ENCODE measurements at regions not wholly inside any gene's neighbourhood (a gene's known extent, or its start where the extent isn't known, plus 50 kb on each side); places are given as distances from the start of the nearest gene placed in this dataset.

GRCh38 chr6:56890066-56890465, 64.8 kb upstream of the BEND6 start:
- ATAC-seq (ENCODE audit: low read depth) (no peak), DNase-seq (no peak)
- H3K27me3 Mint-ChIP-seq, result no peaks in the 10 kb centered on the region
- Histone ChIP-seq H3K9me3 (ENCODE audit: control extremely low read depth in 1 of 3, control insufficient read depth in 2 of 3, insufficient read depth in 1 of 3, low read length in 2 of 3) (no peaks in the 10 kb centered on the region), H3K4me1 (ENCODE audit: control insufficient read depth in 2 of 2, insufficient read depth in 2 of 2, low read length in 2 of 2) (no peaks in the 10 kb centered on the region), H3K36me3 (replicated peaks in 1 of 2; ENCODE audit: control extremely low read depth in 1 of 2, control insufficient read depth in 1 of 2, extremely low read depth in 1 of 2, insufficient read depth in 2 of 2, low read length in 1 of 2) (no peaks in the 10 kb centered on the region), H3K27me3 (replicated peaks in 1 of 4; ENCODE audit: control extremely low read depth in 1 of 4, control insufficient read depth in 3 of 4, insufficient read depth in 4 of 4, low read length in 3 of 4) (no peaks in the 10 kb centered on the region), H4K20me1 (ENCODE audit: control insufficient read depth, insufficient read depth, low read length, poor library complexity, severe bottlenecking) (no peaks in the 10 kb centered on the region), H2AFZ (ENCODE audit: insufficient read depth, low read depth, low read length, poor library complexity, severe bottlenecking) (no peak overlapping the region), H3K27ac (ENCODE audit: low read length in 2 of 2) (no peak overlapping the region), H3K4me3 (ENCODE audit: control extremely low read depth in 1 of 5, extremely low read depth in 1 of 5, insufficient read depth in 1 of 5, low read depth in 2 of 5, low read length in 4 of 5) (no peak overlapping the region), H3K9ac (ENCODE audit: low read length) (no peak overlapping the region), H3K4me2 (replicated peaks; ENCODE audit: low read depth, low read length, poor library complexity, severe bottlenecking) (no peak overlapping the region), H3K79me2 (ENCODE audit: control insufficient read depth, insufficient read depth, low read length) (no peaks in the 10 kb centered on the region)
- POLR2A ChIA-PET, result no interaction called here
- CTCF ChIA-PET, result interaction anchor here (1.3 to 1.4 kb wide), 2 partner anchors 12 to 14 kb away, joined by 4 to 5 read pairs; no protein-coding TSS in a partner anchor
- H3K27ac Mint-ChIP-seq, result no peak overlapping the region
- no peak for TF ChIP-seq EZH2 (IDR thresholded peaks at IDR 0.05; ENCODE audit: borderline replicate concordance, insufficient read depth, low read depth, low read length, poor library complexity, severe bottlenecking)
- TF ChIP-seq CTCF (IDR thresholded peaks at IDR 0.05), result no peak
- peaks cover 2% of the 10 kb centered on the region for H3K9me3 Mint-ChIP-seq (ENCODE audit: insufficient read depth)
- H3K4me3 Mint-ChIP-seq, result no peak overlapping the region
- intact Hi-C loops (cut with micrococcal nuclease), result no loop called here
- 100% methylated on average over 3 of the region's 3 CpGs for WGBS (ENCODE audit: insufficient coverage)
- H3K4me1 Mint-ChIP-seq, result no peaks in the 10 kb centered on the region

DNA sequence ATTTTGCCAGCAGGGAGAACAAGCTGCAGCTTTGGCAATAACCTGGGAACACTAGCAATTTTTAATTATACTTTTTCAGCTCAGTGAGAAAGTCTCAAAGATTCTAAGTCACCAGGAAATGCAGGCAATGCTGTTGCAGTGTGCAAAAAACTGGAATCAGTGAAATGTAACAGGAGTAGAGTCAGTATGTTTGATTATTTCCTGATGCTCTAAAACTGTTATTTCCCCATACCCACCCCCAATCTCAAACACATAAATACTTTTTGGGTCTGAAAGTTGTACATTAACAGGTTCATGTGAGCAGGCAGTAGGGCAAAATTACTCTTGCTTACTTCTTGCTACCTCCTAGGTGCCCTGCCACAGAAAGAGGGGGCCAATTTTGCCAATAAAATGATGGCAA, 65.4 kb upstream of the BEND6 start:
- H2AFZ ChIP-seq (ENCODE audit: insufficient read depth, low read depth, low read length, poor library complexity, severe bottlenecking), result no peak overlapping the region
- Mint-ChIP-seq H3K27ac (no peak overlapping the region), H3K4me1 (no peaks in the 10 kb centered on the region), H3K27me3 (peaks cover under 1% of the 10 kb centered on the region), H3K9me3 (ENCODE audit: insufficient read depth) (peaks cover 2% of the 10 kb centered on the region), H3K4me3 (no peak overlapping the region)
- no peaks in the 10 kb centered on the region for H3K27me3 ChIP-seq (replicated peaks in 1 of 4; ENCODE audit: control extremely low read depth in 1 of 4, control insufficient read depth in 3 of 4, insufficient read depth in 4 of 4, low read length in 3 of 4)
- no peaks in the 10 kb centered on the region for H4K20me1 ChIP-seq (ENCODE audit: control insufficient read depth, insufficient read depth, low read length, poor library complexity, severe bottlenecking)
- no peaks in the 10 kb centered on the region for H3K4me1 ChIP-seq (ENCODE audit: control insufficient read depth in 2 of 2, insufficient read depth in 2 of 2, low read length in 2 of 2)
- no peak for DNase-seq
- TF ChIP-seq EZH2 (IDR thresholded peaks at IDR 0.05; ENCODE audit: borderline replicate concordance, insufficient read depth, low read depth, low read length, poor library complexity, severe bottlenecking) (no peak), CTCF (IDR thresholded peaks at IDR 0.05) (no peak)
- CTCF ChIA-PET, result no interaction called here
- H3K9ac ChIP-seq (ENCODE audit: low read length), result no peak overlapping the region
- no peak for ATAC-seq (ENCODE audit: low read depth)
- H3K36me3 ChIP-seq (replicated peaks in 1 of 2; ENCODE audit: control extremely low read depth in 1 of 2, control insufficient read depth in 1 of 2, extremely low read depth in 1 of 2, insufficient read depth in 2 of 2, low read length in 1 of 2), result no peaks in the 10 kb centered on the region
- H3K79me2 ChIP-seq (ENCODE audit: control insufficient read depth, insufficient read depth, low read length), result no peaks in the 10 kb centered on the region
- H3K4me2 ChIP-seq (replicated peaks; ENCODE audit: low read depth, low read length, poor library complexity, severe bottlenecking), result no peak overlapping the region
- POLR2A ChIA-PET, result no interaction called here
- no peaks in the 10 kb centered on the region for H3K9me3 ChIP-seq (ENCODE audit: control extremely low read depth in 1 of 3, control insufficient read depth in 2 of 3, insufficient read depth in 1 of 3, low read length in 2 of 3)
- H3K4me3 ChIP-seq (ENCODE audit: control extremely low read depth in 1 of 5, extremely low read depth in 1 of 5, insufficient read depth in 1 of 5, low read depth in 2 of 5, low read length in 4 of 5), result no peak overlapping the region
- intact Hi-C loops (cut with micrococcal nuclease), result no loop called here
- no peak overlapping the region for H3K27ac ChIP-seq (ENCODE audit: low read length in 2 of 2)

Data from B cell (primary cell).